ENCODE measurements at regions not wholly inside any gene's neighbourhood (a gene's known extent, or its start where the extent isn't known, plus 50 kb on each side); places are given as distances from the start of the nearest gene placed in this dataset.

- TF ChIP-seq, protein P1, sequence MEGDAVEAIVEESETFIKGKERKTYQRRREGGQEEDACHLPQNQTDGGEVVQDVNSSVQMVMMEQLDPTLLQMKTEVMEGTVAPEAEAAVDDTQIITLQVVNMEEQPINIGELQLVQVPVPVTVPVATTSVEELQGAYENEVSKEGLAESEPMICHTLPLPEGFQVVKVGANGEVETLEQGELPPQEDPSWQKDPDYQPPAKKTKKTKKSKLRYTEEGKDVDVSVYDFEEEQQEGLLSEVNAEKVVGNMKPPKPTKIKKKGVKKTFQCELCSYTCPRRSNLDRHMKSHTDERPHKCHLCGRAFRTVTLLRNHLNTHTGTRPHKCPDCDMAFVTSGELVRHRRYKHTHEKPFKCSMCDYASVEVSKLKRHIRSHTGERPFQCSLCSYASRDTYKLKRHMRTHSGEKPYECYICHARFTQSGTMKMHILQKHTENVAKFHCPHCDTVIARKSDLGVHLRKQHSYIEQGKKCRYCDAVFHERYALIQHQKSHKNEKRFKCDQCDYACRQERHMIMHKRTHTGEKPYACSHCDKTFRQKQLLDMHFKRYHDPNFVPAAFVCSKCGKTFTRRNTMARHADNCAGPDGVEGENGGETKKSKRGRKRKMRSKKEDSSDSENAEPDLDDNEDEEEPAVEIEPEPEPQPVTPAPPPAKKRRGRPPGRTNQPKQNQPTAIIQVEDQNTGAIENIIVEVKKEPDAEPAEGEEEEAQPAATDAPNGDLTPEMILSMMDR (IDR thresholded peaks at IDR 0.05), result no peak
- no peak for TF ChIP-seq POLR2A (IDR thresholded peaks at IDR 0.05)
These were observed 287.5 kb upstream of the B3GALT2 start for GRCh38 chr1:193473932-193474331.
